ENCODE measurements at regions not wholly inside any gene's neighbourhood (a gene's known extent, or its start where the extent isn't known, plus 50 kb on each side); places are given as distances from the start of the nearest gene placed in this dataset.

DNA sequence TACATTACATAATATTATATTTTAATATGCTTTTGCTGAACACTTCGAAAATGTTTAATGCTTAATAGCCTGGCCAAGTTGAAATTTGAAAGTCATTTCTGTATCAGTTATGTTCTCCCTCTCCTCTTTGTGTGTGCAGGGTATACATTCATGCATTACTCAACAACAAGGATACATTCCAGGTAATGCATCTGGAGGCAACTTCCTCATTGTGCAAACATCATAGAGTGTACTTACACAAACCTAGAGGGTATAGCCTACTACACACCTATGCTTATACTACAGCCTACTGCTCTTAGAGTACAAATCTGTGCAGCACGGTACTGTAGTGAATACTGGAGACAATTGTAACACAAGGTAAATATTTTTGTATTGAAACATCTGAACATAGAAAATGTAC lies 407.3 kb downstream of the MRPL39 start:
- FAIRE-seq = no peak
- Histone ChIP-seq H3K36me3 (ENCODE audit: control insufficient read depth in 2 of 2, extremely low read depth in 1 of 2, insufficient read depth in 2 of 2, low read length in 2 of 2) (no peaks in the 10 kb centered on the region), H2AFZ (ENCODE audit: control insufficient read depth, low read length) (no peak overlapping the region), H3K9ac (ENCODE audit: control insufficient read depth, extremely low read depth, insufficient read depth, low read length) (no peak overlapping the region), H3K4me3 (ENCODE audit: control insufficient read depth in 2 of 3, extremely low read depth in 1 of 3, insufficient read depth in 2 of 3, low read depth in 1 of 3, low read length in 3 of 3) (no peak overlapping the region), H3K9me3 (ENCODE audit: control insufficient read depth, low read depth, low read length) (no peaks in the 10 kb centered on the region), H3K4me2 (ENCODE audit: control insufficient read depth, extremely low read depth, insufficient read depth, low read depth, low read length) (no peak overlapping the region), H3K27ac (ENCODE audit: control insufficient read depth, insufficient read depth, low read length) (no peak overlapping the region), H3K4me1 (ENCODE audit: control insufficient read depth, extremely low read depth, insufficient read depth, low read length) (no peaks in the 10 kb centered on the region), H3K27me3 (ENCODE audit: control insufficient read depth, extremely low read depth, insufficient read depth, low read length) (no peaks in the 10 kb centered on the region), H3K79me2 (ENCODE audit: control insufficient read depth, insufficient read depth, low read length) (no peaks in the 10 kb centered on the region), H4K20me1 (ENCODE audit: control insufficient read depth, extremely low read depth, insufficient read depth, low read length) (no peaks in the 10 kb centered on the region), H3K9me1 (ENCODE audit: control insufficient read depth, extremely low read depth, insufficient read depth, low read length) (no peaks in the 10 kb centered on the region)
- no peak for DNase-seq (ENCODE audit: low read depth, low spot score)
- TF ChIP-seq EZH2 (IDR thresholded peaks at IDR 0.05; ENCODE audit: low read length) = no peak
- TF ChIP-seq, protein P1, sequence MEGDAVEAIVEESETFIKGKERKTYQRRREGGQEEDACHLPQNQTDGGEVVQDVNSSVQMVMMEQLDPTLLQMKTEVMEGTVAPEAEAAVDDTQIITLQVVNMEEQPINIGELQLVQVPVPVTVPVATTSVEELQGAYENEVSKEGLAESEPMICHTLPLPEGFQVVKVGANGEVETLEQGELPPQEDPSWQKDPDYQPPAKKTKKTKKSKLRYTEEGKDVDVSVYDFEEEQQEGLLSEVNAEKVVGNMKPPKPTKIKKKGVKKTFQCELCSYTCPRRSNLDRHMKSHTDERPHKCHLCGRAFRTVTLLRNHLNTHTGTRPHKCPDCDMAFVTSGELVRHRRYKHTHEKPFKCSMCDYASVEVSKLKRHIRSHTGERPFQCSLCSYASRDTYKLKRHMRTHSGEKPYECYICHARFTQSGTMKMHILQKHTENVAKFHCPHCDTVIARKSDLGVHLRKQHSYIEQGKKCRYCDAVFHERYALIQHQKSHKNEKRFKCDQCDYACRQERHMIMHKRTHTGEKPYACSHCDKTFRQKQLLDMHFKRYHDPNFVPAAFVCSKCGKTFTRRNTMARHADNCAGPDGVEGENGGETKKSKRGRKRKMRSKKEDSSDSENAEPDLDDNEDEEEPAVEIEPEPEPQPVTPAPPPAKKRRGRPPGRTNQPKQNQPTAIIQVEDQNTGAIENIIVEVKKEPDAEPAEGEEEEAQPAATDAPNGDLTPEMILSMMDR (optimal IDR thresholded peaks at IDR 0.05 in 1 of 3, IDR thresholded peaks at IDR 0.05 in 1 of 3, conservative IDR thresholded peaks at IDR 0.05 in 1 of 3; ENCODE audit: extremely low read depth in 1 of 3, insufficient read depth in 2 of 3, low read length in 3 of 3) = no peak
- dilution Hi-C loops (cut with MboI; ENCODE audit: extremely low pct_ligation_motif_present, low sequenced_read_pairs) = no loop called here

DNA sequence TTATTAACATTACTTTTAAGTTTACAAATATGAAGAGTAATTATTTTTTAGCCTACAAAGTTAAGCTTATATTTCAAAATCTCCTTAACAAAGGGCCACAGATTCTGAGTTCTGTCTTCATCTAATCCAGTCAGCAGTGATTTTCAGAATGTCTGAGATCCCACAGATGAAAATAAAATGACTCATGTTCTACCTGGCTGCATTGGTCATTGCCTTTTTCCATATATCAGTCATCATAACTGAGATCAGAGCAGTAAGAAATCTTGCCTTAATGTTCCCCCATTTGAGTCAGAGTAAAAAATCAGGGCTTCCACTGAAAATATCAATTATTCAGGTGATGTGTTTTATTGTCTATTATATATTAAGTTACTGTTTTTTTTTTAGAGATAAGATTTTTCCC lies 416.1 kb downstream of the MRPL39 start:
- FAIRE-seq (no peak), DNase-seq (ENCODE audit: low read depth, low spot score) (no peak)
- Histone ChIP-seq H3K4me1 (ENCODE audit: control insufficient read depth, extremely low read depth, insufficient read depth, low read length) (no peaks in the 10 kb centered on the region), H4K20me1 (ENCODE audit: control insufficient read depth, extremely low read depth, insufficient read depth, low read length) (no peaks in the 10 kb centered on the region), H3K9me1 (ENCODE audit: control insufficient read depth, extremely low read depth, insufficient read depth, low read length) (no peaks in the 10 kb centered on the region), H3K27me3 (ENCODE audit: control insufficient read depth, extremely low read depth, insufficient read depth, low read length) (no peaks in the 10 kb centered on the region), H3K9ac (ENCODE audit: control insufficient read depth, extremely low read depth, insufficient read depth, low read length) (no peak overlapping the region), H3K4me2 (ENCODE audit: control insufficient read depth, extremely low read depth, insufficient read depth, low read depth, low read length) (no peak overlapping the region), H3K36me3 (ENCODE audit: control insufficient read depth in 2 of 2, extremely low read depth in 1 of 2, insufficient read depth in 2 of 2, low read length in 2 of 2) (no peaks in the 10 kb centered on the region), H3K27ac (ENCODE audit: control insufficient read depth, insufficient read depth, low read length) (no peak overlapping the region), H3K4me3 (ENCODE audit: control insufficient read depth in 2 of 3, extremely low read depth in 1 of 3, insufficient read depth in 2 of 3, low read depth in 1 of 3, low read length in 3 of 3) (no peak overlapping the region), H2AFZ (ENCODE audit: control insufficient read depth, low read length) (no peak overlapping the region), H3K79me2 (ENCODE audit: control insufficient read depth, insufficient read depth, low read length) (no peaks in the 10 kb centered on the region), H3K9me3 (ENCODE audit: control insufficient read depth, low read depth, low read length) (no peaks in the 10 kb centered on the region)
- dilution Hi-C loops (cut with MboI; ENCODE audit: extremely low pct_ligation_motif_present, low sequenced_read_pairs) = no loop called here
- no peak for TF ChIP-seq EZH2 (IDR thresholded peaks at IDR 0.05; ENCODE audit: low read length)
- TF ChIP-seq, protein P1 (optimal IDR thresholded peaks at IDR 0.05 in 1 of 3, IDR thresholded peaks at IDR 0.05 in 1 of 3, conservative IDR thresholded peaks at IDR 0.05 in 1 of 3; ENCODE audit: extremely low read depth in 1 of 3, insufficient read depth in 2 of 3, low read length in 3 of 3) = no peak

Data from keratinocyte (primary cell).